ENCODE measurements at regions not wholly inside any gene's neighbourhood (a gene's known extent, or its start where the extent isn't known, plus 50 kb on each side); places are given as distances from the start of the nearest gene placed in this dataset.
"Not testable (repeated sequence)": the region's sequence is repeated elsewhere in the genome, so short reads cannot be mapped to it uniquely, and the experiment has no call there.

GRCh38 chr5:18354828-18355227, 720.6 kb downstream of the TAF11L14 start:
- no peak for DNase-seq (ENCODE audit: low spot score)

- DNase-seq (ENCODE audit: low spot score), result no peak
Measured at GRCh38 chr5:18357486-18357885, 723.2 kb downstream of the TAF11L14 start.

GRCh38 chr5:18366234-18366633, 732.0 kb downstream of the TAF11L14 start:
- no peak for DNase-seq (ENCODE audit: low spot score)

GRCh38 chr5:18370531-18370930, 736.3 kb downstream of the TAF11L14 start:
- no peak for DNase-seq (ENCODE audit: low spot score)

- DNase-seq (ENCODE audit: low spot score), result no peak
Measured at GRCh38 chr5:18375641-18376040, 741.4 kb downstream of the TAF11L14 start.

GRCh38 chr5:18378066-18378465, 743.8 kb downstream of the TAF11L14 start:
- no peak for DNase-seq (ENCODE audit: low spot score)

- no peak for DNase-seq (ENCODE audit: low spot score)
Measured at GRCh38 chr5:18379189-18379588, 744.9 kb downstream of the TAF11L14 start.

GRCh38 chr5:18380729-18381362, 746.6 kb downstream of the TAF11L14 start:
- peak; percentile 3 for DNase-seq (ENCODE audit: low spot score)

- DNase-seq (ENCODE audit: low spot score), result peak; percentile 83
Measured at GRCh38 chr5:18393565-18394442, 759.5 kb downstream of the TAF11L14 start.

- no peak for DNase-seq (ENCODE audit: low spot score)
Measured at GRCh38 chr5:18394443-18394804, 760.2 kb downstream of the TAF11L14 start.

- DNase-seq (ENCODE audit: low spot score), result no peak
Measured at GRCh38 chr5:18395126-18396110, 761.2 kb downstream of the TAF11L14 start.

GRCh38 chr5:18397371-18397770, 763.1 kb downstream of the TAF11L14 start:
- DNase-seq (ENCODE audit: low spot score), result no peak

- no peak for DNase-seq (ENCODE audit: low spot score)
Measured at GRCh38 chr5:18397891-18398290, 763.6 kb downstream of the TAF11L14 start.

GRCh38 chr5:18399461-18400327, 765.4 kb downstream of the TAF11L14 start:
- DNase-seq (ENCODE audit: low spot score), result not testable (repeated sequence)

- DNase-seq (ENCODE audit: low spot score), result no peak
Measured at GRCh38 chr5:18403141-18403540, 768.9 kb downstream of the TAF11L14 start.

- DNase-seq (ENCODE audit: low spot score), result no peak
Measured at GRCh38 chr5:18403941-18404438, 769.7 kb downstream of the TAF11L14 start.

- DNase-seq (ENCODE audit: low spot score), result no peak
Measured at GRCh38 chr5:18420711-18421110, 786.5 kb downstream of the TAF11L14 start.

GRCh38 chr5:18433336-18433735, 799.1 kb downstream of the TAF11L14 start:
- no peak for DNase-seq (ENCODE audit: low spot score)

- DNase-seq (ENCODE audit: low spot score), result no peak
Measured at GRCh38 chr5:18438126-18438525, 803.9 kb downstream of the TAF11L14 start.

- DNase-seq (ENCODE audit: low spot score), result no peak
Measured at GRCh38 chr5:18455521-18455920, 821.3 kb downstream of the TAF11L14 start.

- DNase-seq (ENCODE audit: low spot score), result no peak
Measured at GRCh38 chr5:18457255-18457654, 823.0 kb downstream of the TAF11L14 start.

Measured in kidney capillary endothelial cell (primary cell).